Trophoblast cell (in vitro differentiated cells and primary cell): ENCODE measurements at regions not wholly inside any gene's neighbourhood (a gene's known extent, or its start where the extent isn't known, plus 50 kb on each side); places are given as distances from the start of the nearest gene placed in this dataset.

Experiments
- DNase-seq, 2 donors: peaks; one replicate each; pipeline ENCODE4 v3.0.0-alpha.2; 2016
- H2AFZ ChIP-seq: 2 replicates; pipeline ENCODE4 v1.6.1; 2013; ENCODE audit warnings: low read length, moderate library complexity, mild to moderate bottlenecking; ENCODE audit not compliant: insufficient read depth, poor library complexity
- H2AK5ac ChIP-seq: 2 replicates; pipeline ENCODE4 v1.6.1; 2013; ENCODE audit warnings: mild to moderate bottlenecking, low read length
- H2BK120ac ChIP-seq: 2 replicates; pipeline ENCODE4 v1.6.1; 2013; ENCODE audit warnings: low read length, mild to moderate bottlenecking, moderate library complexity; ENCODE audit not compliant: insufficient read depth, poor library complexity
- H2BK12ac ChIP-seq: 2 replicates; pipeline ENCODE4 v1.6.1; 2013; ENCODE audit warnings: mild to moderate bottlenecking, low read length, moderate library complexity
- H2BK5ac ChIP-seq: 2 replicates; pipeline ENCODE4 v1.6.1; 2013; ENCODE audit warnings: low read length, low read depth, moderate library complexity, mild to moderate bottlenecking; ENCODE audit not compliant: poor library complexity
- H3K14ac ChIP-seq: 2 replicates; pipeline ENCODE4 v1.6.1; 2013; ENCODE audit warnings: mild to moderate bottlenecking, low read length
- H3K18ac ChIP-seq: 2 replicates; pipeline ENCODE4 v1.6.1; 2013; ENCODE audit warnings: mild to moderate bottlenecking, low read length
- H3K23ac ChIP-seq: 2 replicates; pipeline ENCODE4 v1.6.1; 2013; ENCODE audit warnings: low read length
- H3K27ac ChIP-seq: 2 replicates; pipeline ENCODE4 v1.5.1; 2013; ENCODE audit warnings: low read depth, mild to moderate bottlenecking, inconsistent platforms, low read length, moderate library complexity
- H3K27me3 ChIP-seq: 2 replicates; pipeline ENCODE4 v1.6.1; 2013; ENCODE audit warnings: inconsistent platforms, mild to moderate bottlenecking, low read length, moderate library complexity; ENCODE audit not compliant: insufficient read depth
- H3K36me3 ChIP-seq, 2 experiments: 1 replicate in 1 of 2; 2 replicates in 1 of 2; pipeline ENCODE4 v1.6.1; 2013; ENCODE audit warnings: low read length in 2 of 2, mild to moderate bottlenecking in 2 of 2, moderate library complexity in 1 of 2; ENCODE audit not compliant: insufficient read depth in 2 of 2, control insufficient read depth in 1 of 2
- H3K4ac ChIP-seq: 2 replicates; pipeline ENCODE4 v1.6.1; 2013; ENCODE audit warnings: low read depth, mild to moderate bottlenecking, low read length, moderate library complexity
- H3K4me1 ChIP-seq, 2 experiments: 1 replicate in 1 of 2; 2 replicates in 1 of 2; pipeline ENCODE4 v1.6.1; 2013; ENCODE audit warnings: low read length in 2 of 2, mild to moderate bottlenecking in 2 of 2, moderate library complexity in 1 of 2; ENCODE audit not compliant: insufficient read depth in 2 of 2, control insufficient read depth in 1 of 2
- H3K4me2 ChIP-seq: 2 replicates; pipeline ENCODE4 v1.6.1; 2013; ENCODE audit warnings: inconsistent platforms, mild to moderate bottlenecking, low read length, moderate library complexity
- H3K4me3 ChIP-seq: 2 replicates; pipeline ENCODE4 v1.5.1; 2013; ENCODE audit warnings: mild to moderate bottlenecking, low read depth, low read length, inconsistent platforms
- H3K79me1 ChIP-seq: one replicate; pipeline ENCODE4 v1.6.1; 2013; ENCODE audit warnings: low read length
- H3K79me2 ChIP-seq: 2 replicates; pipeline ENCODE4 v1.6.1; 2013; ENCODE audit warnings: low read length, mild to moderate bottlenecking; ENCODE audit not compliant: control insufficient read depth, insufficient read depth, poor library complexity
- H3K9ac ChIP-seq: 2 replicates; pipeline ENCODE4 v1.6.1; 2013; ENCODE audit warnings: mild to moderate bottlenecking, low read length
- H3K9me3 ChIP-seq: 2 replicates; pipeline ENCODE4 v1.6.1; 2013; ENCODE audit warnings: low read depth, mild to moderate bottlenecking, control low read depth, inconsistent platforms, low read length; ENCODE audit not compliant: insufficient read depth
- H4K12ac ChIP-seq: 2 replicates; pipeline ENCODE4 v1.6.1; 2013; ENCODE audit warnings: low read depth, mild to moderate bottlenecking, low read length, moderate library complexity
- H4K8ac ChIP-seq: 2 replicates; pipeline ENCODE4 v1.6.1; 2013; ENCODE audit warnings: low read depth, mild to moderate bottlenecking, low read length, moderate library complexity
- H4K91ac ChIP-seq: one replicate; pipeline ENCODE4 v1.6.1; 2013; ENCODE audit warnings: low read depth, mild to moderate bottlenecking, low read length, moderate library complexity
- WGBS: extraction: QIAGEN DNeasy Blood & Tissue Kit; methylation state at CpG from one replicate; pipeline ENCODE4 v1.1.7; 2013; ENCODE audit warnings: missing lambda C conversion rate; ENCODE audit not compliant: insufficient read length, insufficient coverage; ENCODE audit errors: extremely low coverage; 5-methylcytosine and 5-hydroxymethylcytosine counted together

- no peaks in the 10 kb centered on the region for H3K27me3 ChIP-seq
- no peak overlapping the region for H4K91ac ChIP-seq
- H4K8ac ChIP-seq: no peak overlapping the region
- H3K79me1 ChIP-seq: no peaks in the 10 kb centered on the region
- peak; percentile 1 to 6 for DNase-seq
- H3K4me3 ChIP-seq: no peak overlapping the region
- H2AFZ ChIP-seq: no peak overlapping the region
- H3K27ac ChIP-seq: no peak overlapping the region
- no peak overlapping the region for H2AK5ac ChIP-seq
- no peak overlapping the region for H3K14ac ChIP-seq
- no peak overlapping the region for H4K12ac ChIP-seq
- H3K9me3 ChIP-seq: no peaks in the 10 kb centered on the region
- no peak overlapping the region for H3K23ac ChIP-seq
- WGBS: no CpG with 5 or more reads among the region's 6 CpGs
- no peak overlapping the region for H3K9ac ChIP-seq
- no peak overlapping the region for H3K4ac ChIP-seq
- H2BK120ac ChIP-seq: no peak overlapping the region
- H3K18ac ChIP-seq: no peak overlapping the region
- H3K4me1 ChIP-seq: no peaks in the 10 kb centered on the region
- H2BK12ac ChIP-seq: no peak overlapping the region
- no peaks in the 10 kb centered on the region for H3K79me2 ChIP-seq
- no peak overlapping the region for H2BK5ac ChIP-seq
- no peaks in the 10 kb centered on the region for H3K36me3 ChIP-seq
- H3K4me2 ChIP-seq: no peak overlapping the region
These were observed 293.7 kb downstream of the ARPP21 start for GRCh38 chr3:35932995-35933394.

GRCh38 chr3:35936571-35936970 is 297.2 kb downstream of the ARPP21 start:
- Histone ChIP-seq H4K8ac (no peak overlapping the region), H3K79me1 (no peaks in the 10 kb centered on the region), H3K79me2 (no peaks in the 10 kb centered on the region), H3K4me3 (no peak overlapping the region), H3K23ac (no peak overlapping the region), H3K9me3 (no peaks in the 10 kb centered on the region), H3K4me2 (no peak overlapping the region), H3K14ac (no peak overlapping the region), H2BK120ac (no peak overlapping the region), H4K91ac (no peak overlapping the region), H2BK12ac (no peak overlapping the region), H3K4ac (no peak overlapping the region), H3K36me3 (no peaks in the 10 kb centered on the region), H3K18ac (no peak overlapping the region), H3K27me3 (no peaks in the 10 kb centered on the region), H2BK5ac (no peak overlapping the region), H3K4me1 (no peaks in the 10 kb centered on the region), H3K27ac (no peak overlapping the region), H2AFZ (no peak overlapping the region), H3K9ac (no peak overlapping the region), H2AK5ac (no peak overlapping the region), H4K12ac (no peak overlapping the region)
- no peak for DNase-seq

GRCh38 chr3:35944926-35945710 is 305.8 kb downstream of the ARPP21 start:
- Histone ChIP-seq H3K18ac (no peak overlapping the region), H3K79me1 (no peaks in the 10 kb centered on the region), H4K8ac (no peak overlapping the region), H2BK5ac (no peak overlapping the region), H4K12ac (no peak overlapping the region), H3K79me2 (no peaks in the 10 kb centered on the region), H4K91ac (no peak overlapping the region), H2AFZ (no peak overlapping the region), H3K27ac (no peak overlapping the region), H3K23ac (no peak overlapping the region), H3K36me3 (no peaks in the 10 kb centered on the region), H3K4ac (no peak overlapping the region), H3K9ac (no peak overlapping the region), H3K14ac (no peak overlapping the region), H3K27me3 (no peaks in the 10 kb centered on the region), H2BK120ac (no peak overlapping the region), H3K4me1 (no peaks in the 10 kb centered on the region), H2AK5ac (no peak overlapping the region), H3K4me3 (no peak overlapping the region), H3K9me3 (no peaks in the 10 kb centered on the region), H2BK12ac (no peak overlapping the region), H3K4me2 (no peak overlapping the region)
- no CpG with 5 or more reads among the region's 2 CpGs for WGBS
- no peak for DNase-seq

- H3K79me1 ChIP-seq: no peaks in the 10 kb centered on the region
- WGBS: no CpG with 5 or more reads among the region's 8 CpGs
These were observed 307.0 kb downstream of the ARPP21 start for GRCh38 chr3:35946121-35946853.

More at GRCh38 chr3:35946121-35946853, 307.0 kb downstream of the ARPP21 start:
- Histone ChIP-seq H3K36me3 (no peaks in the 10 kb centered on the region), H3K4me2 (no peak overlapping the region), H2BK12ac (no peak overlapping the region), H3K9me3 (no peaks in the 10 kb centered on the region), H2BK120ac (no peak overlapping the region), H3K79me2 (no peaks in the 10 kb centered on the region), H3K4me1 (no peaks in the 10 kb centered on the region), H3K18ac (no peak overlapping the region), H2AK5ac (no peak overlapping the region), H3K4me3 (no peak overlapping the region), H3K23ac (no peak overlapping the region), H2BK5ac (no peak overlapping the region), H3K14ac (no peak overlapping the region), H3K4ac (no peak overlapping the region), H4K8ac (no peak overlapping the region), H3K9ac (no peak overlapping the region), H4K12ac (no peak overlapping the region), H4K91ac (no peak overlapping the region), H3K27ac (no peak overlapping the region), H3K27me3 (no peaks in the 10 kb centered on the region), H2AFZ (no peak overlapping the region)
- DNase-seq: peak in 1 of 2 donors; percentile 21
